Esophagus (tissue), 2 donors: ENCODE measurements at regions not wholly inside any gene's neighbourhood (a gene's known extent, or its start where the extent isn't known, plus 50 kb on each side); places are given as distances from the start of the nearest gene placed in this dataset.
"Not testable (repeated sequence)": the region's sequence is repeated elsewhere in the genome, so short reads cannot be mapped to it uniquely, and the experiment has no call there.

Experiments
- H3K27ac ChIP-seq, 2 donors: one replicate each; pipeline ENCODE4 v1.5.1; 2013; ENCODE audit warnings: low read depth in 2 of 2, mild to moderate bottlenecking in 2 of 2, inconsistent platforms in 1 of 2, low read length in 1 of 2, moderate library complexity in 1 of 2
- H3K27me3 ChIP-seq, 2 donors: one replicate each; pipeline ENCODE4 v1.6.1; 2013; ENCODE audit warnings: low read length in 2 of 2, control low read depth in 1 of 2, mild to moderate bottlenecking in 1 of 2; ENCODE audit not compliant: insufficient read depth in 2 of 2, control insufficient read depth in 1 of 2
- H3K36me3 ChIP-seq, 2 donors: one replicate each; pipeline ENCODE4 v1.6.1; 2013; ENCODE audit warnings: low read length in 1 of 2; ENCODE audit not compliant: control insufficient read depth in 2 of 2, insufficient read depth in 2 of 2
- H3K4me1 ChIP-seq, 2 donors: one replicate each; pipeline ENCODE4 v1.6.1; 2013; ENCODE audit warnings: low read length in 1 of 2; ENCODE audit not compliant: control insufficient read depth in 2 of 2, insufficient read depth in 2 of 2
- H3K4me3 ChIP-seq, 2 donors: one replicate each; pipeline ENCODE4 v1.5.1; 2013; ENCODE audit warnings: low read length in 2 of 2, mild to moderate bottlenecking in 2 of 2, low read depth in 1 of 2, moderate library complexity in 1 of 2
- H3K9me3 ChIP-seq, 2 donors: one replicate each; pipeline ENCODE4 v1.6.1; 2013; ENCODE audit warnings: mild to moderate bottlenecking in 2 of 2, low read depth in 1 of 2, low read length in 1 of 2, moderate library complexity in 1 of 2; ENCODE audit not compliant: control insufficient read depth in 2 of 2, insufficient read depth in 1 of 2
- WGBS, 2 donors: extraction: QIAGEN DNeasy Blood & Tissue Kit; methylation state at CpG; one replicate each; pipeline ENCODE4 v1.1.7; 2013; 5-methylcytosine and 5-hydroxymethylcytosine counted together
- donor health status: healthy with polysubstance abuse.
- donor health status: Bipolar disorder and iron deficiency.

- Histone ChIP-seq H3K27me3 (no peaks in the 10 kb centered on the region), H3K9me3 (no peaks in the 10 kb centered on the region), H3K27ac (no peak overlapping the region), H3K36me3 (no peaks in the 10 kb centered on the region), H3K4me1 (no peaks in the 10 kb centered on the region), H3K4me3 (no peak overlapping the region)
- 64 to 81% methylated on average over 2 of the region's 2 CpGs for WGBS, 2 donors
These were observed 95.0 kb upstream of the MAP3K7 start for GRCh38 chr6:90681863-90682262.

GRCh38 chr6:90678049-90678779 is 91.3 kb upstream of the MAP3K7 start:
- no peaks in the 10 kb centered on the region for H3K9me3 ChIP-seq
- no peak overlapping the region for H3K27ac ChIP-seq
- no peak overlapping the region for H3K4me3 ChIP-seq
- H3K36me3 ChIP-seq, result no peaks in the 10 kb centered on the region
- WGBS, 2 donors, result 61 to 62% methylated on average over 10 of the region's 10 CpGs
- no peaks in the 10 kb centered on the region for H3K4me1 ChIP-seq
- no peaks in the 10 kb centered on the region for H3K27me3 ChIP-seq

- 70 to 77% methylated on average over 4 of the region's 4 CpGs for whole genome bisulfite sequencing, 2 donors
- Histone ChIP-seq H3K4me3 (no peak overlapping the region), H3K27ac (no peak overlapping the region), H3K4me1 (no peaks in the 10 kb centered on the region), H3K27me3 (no peaks in the 10 kb centered on the region), H3K9me3 (no peaks in the 10 kb centered on the region), H3K36me3 (no peaks in the 10 kb centered on the region)
These were observed 90.6 kb upstream of the MAP3K7 start for GRCh38 chr6:90677440-90677839.

DNA sequence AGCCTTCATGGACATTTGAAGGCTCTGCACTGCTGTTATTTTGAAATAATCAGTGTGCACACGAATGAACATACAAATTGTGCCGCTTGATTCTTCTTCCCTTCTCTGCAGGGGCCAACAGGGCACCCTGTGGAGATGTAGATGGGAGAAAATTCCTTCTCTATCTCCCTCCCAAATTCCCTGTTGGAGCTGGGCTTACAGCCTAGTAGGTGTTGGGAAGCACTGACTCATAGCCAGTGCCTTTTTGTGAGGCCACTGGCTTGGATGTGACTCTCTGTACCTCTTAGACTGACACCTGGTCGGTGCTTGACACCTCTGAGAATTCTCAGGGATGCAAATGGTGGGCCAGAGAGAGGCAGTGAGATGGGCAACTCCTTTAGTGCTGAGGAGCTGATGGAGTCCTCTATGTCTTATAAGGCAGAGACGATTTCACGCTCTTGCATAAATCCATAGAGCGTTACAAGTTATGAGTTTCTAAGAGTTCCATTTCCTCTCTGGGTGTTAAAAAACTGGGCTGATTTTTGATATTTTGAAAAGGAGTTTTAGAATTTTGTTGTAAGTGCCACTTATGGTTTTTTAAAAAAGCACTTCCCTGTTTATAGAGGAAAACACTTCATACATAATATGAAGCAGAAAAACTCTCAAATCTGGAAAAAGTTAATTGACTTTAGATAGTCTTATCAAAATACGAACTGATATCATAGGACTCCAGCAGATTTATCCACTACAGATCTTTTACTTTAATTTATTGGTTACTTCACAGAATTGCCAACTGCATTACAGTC is 89.8 kb upstream of the MAP3K7 start:
- H3K27me3 ChIP-seq, result no peaks in the 10 kb centered on the region
- 72 to 74% methylated on average over 7 of the region's 7 CpGs for WGBS, 2 donors
- no peaks in the 10 kb centered on the region for H3K4me1 ChIP-seq

DNA sequence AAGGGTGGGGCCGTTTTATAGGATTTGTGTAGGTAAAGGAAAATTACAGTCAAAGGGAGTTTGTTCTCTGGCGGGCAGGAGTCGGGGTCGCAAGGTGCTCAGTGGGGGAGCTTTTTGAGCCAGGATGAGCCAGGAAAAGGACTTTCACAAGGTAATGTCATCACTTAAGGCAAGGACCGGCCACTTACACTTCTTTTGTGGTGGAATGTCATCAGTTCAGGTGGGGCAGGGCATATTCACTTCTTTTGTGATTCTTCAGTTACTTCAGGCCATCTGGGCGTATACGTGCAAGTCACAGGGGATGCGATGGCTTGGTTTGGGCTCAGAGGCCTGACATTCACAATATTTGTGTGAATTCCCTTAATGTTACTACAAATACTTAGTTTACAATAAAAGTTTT is 88.2 kb upstream of the MAP3K7 start:
- H3K36me3 ChIP-seq, H3K9me3 ChIP-seq: not testable (repeated sequence)
- WGBS, 2 donors, result 83 to 86% methylated on average over 8 of the region's 8 CpGs

More for the DNA sequence above, 89.8 kb upstream of the MAP3K7 start:
- Histone ChIP-seq H3K27ac (no peak overlapping the region), H3K36me3 (no peaks in the 10 kb centered on the region), H3K4me3 (no peak overlapping the region), H3K9me3 (no peaks in the 10 kb centered on the region)

GRCh38 chr6:90674077-90674476 is 87.2 kb upstream of the MAP3K7 start:
- not testable (repeated sequence) for H3K27ac ChIP-seq, H3K27me3 ChIP-seq, H3K36me3 ChIP-seq, H3K9me3 ChIP-seq, H3K4me3 ChIP-seq, H3K4me1 ChIP-seq
- WGBS, 2 donors, result 61 to 63% methylated on average over 7 to 9 of the region's 9 CpGs

More for the DNA sequence above, 88.2 kb upstream of the MAP3K7 start:
- H3K4me3 ChIP-seq, H3K27me3 ChIP-seq, H3K27ac ChIP-seq, H3K4me1 ChIP-seq: not testable (repeated sequence)

DNA sequence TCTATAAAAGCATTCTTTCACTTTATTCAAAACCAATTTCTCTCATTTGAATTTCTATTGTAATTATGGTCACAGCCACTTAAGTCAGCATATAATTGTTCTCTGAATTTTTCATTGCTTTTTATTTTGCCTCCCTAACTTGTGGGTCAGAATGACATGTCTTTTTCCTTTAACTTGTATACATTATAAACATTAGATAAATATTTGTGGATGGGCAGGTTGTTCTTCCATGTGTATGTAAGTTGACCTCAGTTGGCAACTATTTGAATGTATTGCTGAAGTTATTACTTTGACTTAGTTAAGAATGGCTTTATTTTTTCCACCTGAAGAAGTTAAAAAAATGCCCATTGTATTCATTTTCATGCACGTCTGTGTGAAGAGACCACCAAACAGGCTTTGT is 83.0 kb upstream of the MAP3K7 start:
- no peaks in the 10 kb centered on the region for H3K27me3 ChIP-seq
- H3K4me3 ChIP-seq, result no peak overlapping the region
- H3K9me3 ChIP-seq, result no peaks in the 10 kb centered on the region
- 70 to 78% methylated on average over 1 of the region's 1 CpG for WGBS, 2 donors
- H3K4me1 ChIP-seq, result no peaks in the 10 kb centered on the region
- no peak overlapping the region for H3K27ac ChIP-seq
- H3K36me3 ChIP-seq, result no peaks in the 10 kb centered on the region

GRCh38 chr6:90669420-90669819 is 82.5 kb upstream of the MAP3K7 start:
- 50 to 56% methylated on average over 2 of the region's 2 CpGs for WGBS, 2 donors

GRCh38 chr6:90668141-90668540 is 81.3 kb upstream of the MAP3K7 start:
- H3K9me3 ChIP-seq, result no peaks in the 10 kb centered on the region
- H3K27ac ChIP-seq, result no peak overlapping the region
- H3K36me3 ChIP-seq, result no peaks in the 10 kb centered on the region
- no peaks in the 10 kb centered on the region for H3K4me1 ChIP-seq
- no peaks in the 10 kb centered on the region for H3K27me3 ChIP-seq
- no peak overlapping the region for H3K4me3 ChIP-seq

More at GRCh38 chr6:90669420-90669819, 82.5 kb upstream of the MAP3K7 start:
- H3K27ac ChIP-seq, result no peak overlapping the region
- no peak overlapping the region for H3K4me3 ChIP-seq
- no peaks in the 10 kb centered on the region for H3K27me3 ChIP-seq
- H3K9me3 ChIP-seq, result no peaks in the 10 kb centered on the region
- no peaks in the 10 kb centered on the region for H3K36me3 ChIP-seq
- no peaks in the 10 kb centered on the region for H3K4me1 ChIP-seq

GRCh38 chr6:90663873-90664272 is 77.0 kb upstream of the MAP3K7 start:
- 84 to 89% methylated on average over 3 of the region's 3 CpGs for WGBS, 2 donors
- H3K27ac ChIP-seq, result no peak overlapping the region

More at GRCh38 chr6:90663873-90664272, 77.0 kb upstream of the MAP3K7 start:
- no peaks in the 10 kb centered on the region for H3K36me3 ChIP-seq
- H3K4me3 ChIP-seq, result no peak overlapping the region
- H3K4me1 ChIP-seq, result no peaks in the 10 kb centered on the region
- no peaks in the 10 kb centered on the region for H3K9me3 ChIP-seq
- H3K27me3 ChIP-seq, result no peaks in the 10 kb centered on the region
